WTC11 (cell line): ENCODE measurements at regions not wholly inside any gene's neighbourhood (a gene's known extent, or its start where the extent isn't known, plus 50 kb on each side); places are given as distances from the start of the nearest gene placed in this dataset.

Source experiments
- ATAC-seq: fragments of 200-7000 bp; cut with Tn5 transposase; 2 replicates; pipeline ENCODE4 v1.10.0; 2021; ENCODE audit warnings: mild to moderate bottlenecking, moderate library complexity
- CTCF ChIA-PET: fragments of 300-600 bp; sonication (Branson Sonifier 250); formaldehyde crosslinking; loops from one replicate; lab custom pipeline; 2021; ENCODE audit warnings: antibody characterized with exemption; lab: Charles Lee
- POLR2A ChIA-PET: fragments of 350-600 bp; sonication (Branson Sonifier 250); formaldehyde crosslinking; loops from one replicate; lab custom pipeline; 2021; ENCODE audit warnings: antibody characterized with exemption; lab: Charles Lee
- DNase-seq: peaks from one replicate; pipeline ENCODE4 v3.0.0; 2021; ENCODE audit warnings: low spot score
- H3K27ac Mint-ChIP-seq: 2 replicates; pipeline ENCODE4 v1.8.0; 2021; ENCODE audit warnings: mixed read lengths
- H3K27me3 Mint-ChIP-seq: 2 replicates; pipeline ENCODE4 v1.8.0; 2021; ENCODE audit warnings: low read depth, mild to moderate bottlenecking, moderate library complexity, mixed read lengths
- H3K36me3 Mint-ChIP-seq: 2 replicates; pipeline ENCODE4 v1.8.0; 2021; ENCODE audit warnings: mixed read lengths
- H3K4me1 Mint-ChIP-seq: 2 replicates; pipeline ENCODE4 v1.8.0; 2022; ENCODE audit warnings: mixed read lengths
- H3K4me3 Mint-ChIP-seq: 2 replicates; pipeline ENCODE4 v1.8.0; 2021; ENCODE audit warnings: mild to moderate bottlenecking, moderate library complexity, mixed read lengths
- H3K9me3 Mint-ChIP-seq: 2 replicates; pipeline ENCODE4 v1.8.0; 2021; ENCODE audit warnings: mixed read lengths
- ATF1 ChIP-seq: sonication (generic); formaldehyde crosslinking; IDR thresholded peaks from 2 replicates; pipeline ENCODE4 v1.8.1; 2023; ENCODE audit warnings: mild to moderate bottlenecking, moderate library complexity, missing genetic modification reagents
- CTCF ChIP-seq: fragments of 200-600 bp; IDR thresholded peaks from 2 replicates; pipeline ENCODE4 v1.8.0; 2022; ENCODE audit warnings: antibody characterized with exemption
- ELF4 ChIP-seq: sonication (generic); formaldehyde crosslinking; IDR thresholded peaks from 2 replicates; pipeline ENCODE4 v1.8.1; 2022; ENCODE audit warnings: low read depth, mild to moderate bottlenecking, moderate library complexity, missing genetic modification reagents
- FOXK1 ChIP-seq: sonication (generic); formaldehyde crosslinking; IDR thresholded peaks from 2 replicates; pipeline ENCODE4 v1.8.0; 2022; ENCODE audit warnings: mild to moderate bottlenecking, moderate library complexity, missing genetic modification reagents
- HMGXB4 ChIP-seq: sonication (generic); formaldehyde crosslinking; IDR thresholded peaks from 2 replicates; pipeline ENCODE4 v1.8.1; 2023; ENCODE audit warnings: mild to moderate bottlenecking, moderate library complexity, missing genetic modification reagents
- IRF1 ChIP-seq: sonication (generic); formaldehyde crosslinking; IDR thresholded peaks from 2 replicates; pipeline ENCODE4 v1.8.0; 2023; ENCODE audit warnings: missing genetic modification reagents
- JUN ChIP-seq: sonication (generic); formaldehyde crosslinking; IDR thresholded peaks from 2 replicates; pipeline ENCODE4 v1.8.0; 2023; ENCODE audit warnings: mild to moderate bottlenecking, missing genetic modification reagents
- MAX ChIP-seq: sonication (generic); formaldehyde crosslinking; IDR thresholded peaks from 2 replicates; pipeline ENCODE4 v1.8.0; 2022; ENCODE audit warnings: mild to moderate bottlenecking, missing genetic modification reagents
- NFE2L1 ChIP-seq: sonication (generic); formaldehyde crosslinking; IDR thresholded peaks from 2 replicates; pipeline ENCODE4 v1.8.1; 2023; ENCODE audit warnings: missing genetic modification reagents
- SMAD4 ChIP-seq: sonication (generic); formaldehyde crosslinking; IDR thresholded peaks from 2 replicates; pipeline ENCODE4 v1.8.0; 2022; ENCODE audit warnings: mild to moderate bottlenecking, missing genetic modification reagents
- ZNF317 ChIP-seq: sonication (generic); formaldehyde crosslinking; IDR thresholded peaks from 2 replicates; pipeline ENCODE4 v1.8.1; 2023; ENCODE audit warnings: low read depth, mild to moderate bottlenecking, moderate library complexity, missing genetic modification reagents, borderline replicate concordance
- ZNF512 ChIP-seq: sonication (generic); formaldehyde crosslinking; IDR thresholded peaks from 2 replicates; pipeline ENCODE4 v1.8.1; 2022; ENCODE audit warnings: missing genetic modification reagents, borderline replicate concordance

GRCh38 chr2:19747310-19748072 is 154.3 kb downstream of the TTC32 start:
- ATAC-seq, result no peak
- TF ChIP-seq FOXK1 (CRISPR knock-in tag) (no peak), ZNF317 (CRISPR knock-in tag) (no peak), ZNF512 (CRISPR knock-in tag) (no peak), SMAD4 (CRISPR knock-in tag) (no peak), ATF1 (no peak), NFE2L1 (no peak), IRF1 (no peak), JUN (CRISPR knock-in tag) (no peak), HMGXB4 (no peak)
- Mint-ChIP-seq H3K36me3 (no peaks in the 10 kb centered on the region), H3K27me3 (no peaks in the 10 kb centered on the region), H3K27ac (no peak overlapping the region), H3K4me3 (no peak overlapping the region), H3K4me1 (no peaks in the 10 kb centered on the region), H3K9me3 (no peaks in the 10 kb centered on the region)
- POLR2A ChIA-PET, result no interaction called here
- CTCF ChIA-PET, result interaction anchor here (1.2 to 3.5 kb wide), 6 partner anchors 16 to 389 kb away, joined by 3 to 30 read pairs (median 9); partner anchors contain the start of gene OSR1
- DNase-seq, result no peak

- H3K27ac Mint-ChIP-seq, result no peak overlapping the region
Observed at GRCh38 chr2:19746611-19747309, 155.0 kb downstream of the TTC32 start.

More at GRCh38 chr2:19746611-19747309, 155.0 kb downstream of the TTC32 start:
- no peaks in the 10 kb centered on the region for H3K9me3 Mint-ChIP-seq
- ChIA-PET CTCF (interaction anchor here (0.6 to 3.5 kb wide), 49 partner anchors 8 to 1226 kb away, joined by 3 to 30 read pairs (median 4); partner anchors contain the start of gene OSR1), POLR2A (no interaction called here)
- DNase-seq (peak; percentile 79), ATAC-seq (peak; percentile 85)
- H3K4me3 Mint-ChIP-seq, result no peak overlapping the region
- peak; percentile 54; the same call in 1 of the 2 replicates for TF ChIP-seq MAX (CRISPR knock-in tag)
- TF ChIP-seq ELF4, result no peak
- TF ChIP-seq CTCF, result peak; percentile 30
- no peaks in the 10 kb centered on the region for H3K27me3 Mint-ChIP-seq
- H3K4me1 Mint-ChIP-seq, result no peaks in the 10 kb centered on the region
- H3K36me3 Mint-ChIP-seq, result no peaks in the 10 kb centered on the region
